ENCODE measurements at regions not wholly inside any gene's neighbourhood (a gene's known extent, or its start where the extent isn't known, plus 50 kb on each side); places are given as distances from the start of the nearest gene placed in this dataset.

- DNase-seq: no peak
Observed at GRCh38 chr7:33815336-33815735, 90.0 kb upstream of the BMPER start.

GRCh38 chr7:33816106-33816505 lies 89.2 kb upstream of the BMPER start:
- DNase-seq: no peak

GRCh38 chr7:33819658-33820057 lies 85.7 kb upstream of the BMPER start:
- DNase-seq: no peak

- no peak for DNase-seq
Observed at GRCh38 chr7:33820206-33820605, 85.1 kb upstream of the BMPER start.

- peak; percentile 60 for DNase-seq
Observed at GRCh38 chr7:33821970-33822369, 83.4 kb upstream of the BMPER start.

- DNase-seq: no peak
Observed at GRCh38 chr7:33823913-33824312, 81.4 kb upstream of the BMPER start.

GRCh38 chr7:33824911-33825459 lies 80.4 kb upstream of the BMPER start:
- no peak for DNase-seq

GRCh38 chr7:33825644-33826043 lies 79.7 kb upstream of the BMPER start:
- no peak for DNase-seq

- no peak for DNase-seq
Observed at GRCh38 chr7:33829536-33829935, 75.8 kb upstream of the BMPER start.

GRCh38 chr7:33831389-33832141 lies 73.8 kb upstream of the BMPER start:
- peak; percentile 54 for DNase-seq

GRCh38 chr7:33832271-33832721 lies 73.0 kb upstream of the BMPER start:
- peak; percentile 29 for DNase-seq

GRCh38 chr7:33836797-33837355 lies 68.5 kb upstream of the BMPER start:
- no peak for DNase-seq

- no peak for DNase-seq
Observed at GRCh38 chr7:33837356-33837851, 67.9 kb upstream of the BMPER start.

- DNase-seq: no peak
Observed at GRCh38 chr7:33841031-33841430, 64.3 kb upstream of the BMPER start.

GRCh38 chr7:33841705-33842129 lies 63.6 kb upstream of the BMPER start:
- peak; percentile 67 for DNase-seq

GRCh38 chr7:33842150-33842549 lies 63.2 kb upstream of the BMPER start:
- DNase-seq: no peak

- DNase-seq: no peak
Observed at GRCh38 chr7:33845991-33846509, 59.3 kb upstream of the BMPER start.

GRCh38 chr7:33849004-33849403 lies 56.3 kb upstream of the BMPER start:
- DNase-seq: peak; percentile 54

GRCh38 chr7:33849971-33850559 lies 55.3 kb upstream of the BMPER start:
- peak; percentile 50 for DNase-seq

GRCh38 chr7:33850768-33851167 lies 54.6 kb upstream of the BMPER start:
- no peak for DNase-seq

- DNase-seq: no peak
Observed at GRCh38 chr7:33852838-33853237, 52.5 kb upstream of the BMPER start.

- DNase-seq: peak; percentile 90
Observed at GRCh38 chr7:33853361-33854062, 51.8 kb upstream of the BMPER start.

- peak; percentile 68 for DNase-seq
Observed at GRCh38 chr7:33854178-33854577, 51.2 kb upstream of the BMPER start.

Measured in fibroblast of skin of abdomen (primary cell).